ENCODE measurements at regions not wholly inside any gene's neighbourhood (a gene's known extent, or its start where the extent isn't known, plus 50 kb on each side); places are given as distances from the start of the nearest gene placed in this dataset.

DNA sequence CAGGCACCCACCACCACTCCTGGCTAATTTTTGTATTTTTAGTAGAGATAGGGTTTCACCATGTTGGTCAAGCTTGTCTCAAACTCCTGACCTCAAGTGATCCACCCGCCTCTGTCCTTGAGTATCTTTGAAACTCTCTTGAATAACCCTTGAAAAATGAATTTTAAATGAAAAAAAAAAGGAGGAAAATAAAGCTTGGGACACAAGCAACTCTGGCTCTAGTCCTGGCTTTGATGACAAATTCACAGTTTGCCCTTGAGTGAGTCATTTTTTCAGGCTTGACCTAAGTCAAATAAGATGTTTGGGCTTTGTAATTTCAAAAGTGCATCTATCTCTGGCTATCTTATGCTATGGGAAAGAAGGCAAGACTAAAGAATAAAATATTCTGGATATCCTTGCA lies 79.0 kb upstream of the TRIB2 start:
- TF ChIP-seq, protein P1, sequence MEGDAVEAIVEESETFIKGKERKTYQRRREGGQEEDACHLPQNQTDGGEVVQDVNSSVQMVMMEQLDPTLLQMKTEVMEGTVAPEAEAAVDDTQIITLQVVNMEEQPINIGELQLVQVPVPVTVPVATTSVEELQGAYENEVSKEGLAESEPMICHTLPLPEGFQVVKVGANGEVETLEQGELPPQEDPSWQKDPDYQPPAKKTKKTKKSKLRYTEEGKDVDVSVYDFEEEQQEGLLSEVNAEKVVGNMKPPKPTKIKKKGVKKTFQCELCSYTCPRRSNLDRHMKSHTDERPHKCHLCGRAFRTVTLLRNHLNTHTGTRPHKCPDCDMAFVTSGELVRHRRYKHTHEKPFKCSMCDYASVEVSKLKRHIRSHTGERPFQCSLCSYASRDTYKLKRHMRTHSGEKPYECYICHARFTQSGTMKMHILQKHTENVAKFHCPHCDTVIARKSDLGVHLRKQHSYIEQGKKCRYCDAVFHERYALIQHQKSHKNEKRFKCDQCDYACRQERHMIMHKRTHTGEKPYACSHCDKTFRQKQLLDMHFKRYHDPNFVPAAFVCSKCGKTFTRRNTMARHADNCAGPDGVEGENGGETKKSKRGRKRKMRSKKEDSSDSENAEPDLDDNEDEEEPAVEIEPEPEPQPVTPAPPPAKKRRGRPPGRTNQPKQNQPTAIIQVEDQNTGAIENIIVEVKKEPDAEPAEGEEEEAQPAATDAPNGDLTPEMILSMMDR (IDR thresholded peaks at IDR 0.05): no peak
- TF ChIP-seq POLR2AphosphoS5 (IDR thresholded peaks at IDR 0.05; ENCODE audit: low read depth, low read length): no peak
- TF ChIP-seq, protein P2, sequence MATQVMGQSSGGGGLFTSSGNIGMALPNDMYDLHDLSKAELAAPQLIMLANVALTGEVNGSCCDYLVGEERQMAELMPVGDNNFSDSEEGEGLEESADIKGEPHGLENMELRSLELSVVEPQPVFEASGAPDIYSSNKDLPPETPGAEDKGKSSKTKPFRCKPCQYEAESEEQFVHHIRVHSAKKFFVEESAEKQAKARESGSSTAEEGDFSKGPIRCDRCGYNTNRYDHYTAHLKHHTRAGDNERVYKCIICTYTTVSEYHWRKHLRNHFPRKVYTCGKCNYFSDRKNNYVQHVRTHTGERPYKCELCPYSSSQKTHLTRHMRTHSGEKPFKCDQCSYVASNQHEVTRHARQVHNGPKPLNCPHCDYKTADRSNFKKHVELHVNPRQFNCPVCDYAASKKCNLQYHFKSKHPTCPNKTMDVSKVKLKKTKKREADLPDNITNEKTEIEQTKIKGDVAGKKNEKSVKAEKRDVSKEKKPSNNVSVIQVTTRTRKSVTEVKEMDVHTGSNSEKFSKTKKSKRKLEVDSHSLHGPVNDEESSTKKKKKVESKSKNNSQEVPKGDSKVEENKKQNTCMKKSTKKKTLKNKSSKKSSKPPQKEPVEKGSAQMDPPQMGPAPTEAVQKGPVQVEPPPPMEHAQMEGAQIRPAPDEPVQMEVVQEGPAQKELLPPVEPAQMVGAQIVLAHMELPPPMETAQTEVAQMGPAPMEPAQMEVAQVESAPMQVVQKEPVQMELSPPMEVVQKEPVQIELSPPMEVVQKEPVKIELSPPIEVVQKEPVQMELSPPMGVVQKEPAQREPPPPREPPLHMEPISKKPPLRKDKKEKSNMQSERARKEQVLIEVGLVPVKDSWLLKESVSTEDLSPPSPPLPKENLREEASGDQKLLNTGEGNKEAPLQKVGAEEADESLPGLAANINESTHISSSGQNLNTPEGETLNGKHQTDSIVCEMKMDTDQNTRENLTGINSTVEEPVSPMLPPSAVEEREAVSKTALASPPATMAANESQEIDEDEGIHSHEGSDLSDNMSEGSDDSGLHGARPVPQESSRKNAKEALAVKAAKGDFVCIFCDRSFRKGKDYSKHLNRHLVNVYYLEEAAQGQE (IDR thresholded peaks at IDR 0.05; ENCODE audit: insufficient read depth in 1 of 2, low read depth in 2 of 2, low read length in 1 of 2): no peak

Data from Panc1 (cell line).